GM19452 (cell line): ENCODE measurements at regions not wholly inside any gene's neighbourhood (a gene's known extent, or its start where the extent isn't known, plus 50 kb on each side); places are given as distances from the start of the nearest gene placed in this dataset.
"Not testable (repeated sequence)": the region's sequence is repeated elsewhere in the genome, so short reads cannot be mapped to it uniquely, and the experiment has no call there.

Experiments
- ATAC-seq: cut with Tn5 transposase; IDR thresholded peaks from one replicate; pipeline ENCODE4 v1.9.1; 2021; ENCODE audit not compliant: unreplicated experiment

- ATAC-seq: no peak
Measured at GRCh38 chr7:10723832-10724231, 249.8 kb upstream of the PHF14 start.

DNA sequence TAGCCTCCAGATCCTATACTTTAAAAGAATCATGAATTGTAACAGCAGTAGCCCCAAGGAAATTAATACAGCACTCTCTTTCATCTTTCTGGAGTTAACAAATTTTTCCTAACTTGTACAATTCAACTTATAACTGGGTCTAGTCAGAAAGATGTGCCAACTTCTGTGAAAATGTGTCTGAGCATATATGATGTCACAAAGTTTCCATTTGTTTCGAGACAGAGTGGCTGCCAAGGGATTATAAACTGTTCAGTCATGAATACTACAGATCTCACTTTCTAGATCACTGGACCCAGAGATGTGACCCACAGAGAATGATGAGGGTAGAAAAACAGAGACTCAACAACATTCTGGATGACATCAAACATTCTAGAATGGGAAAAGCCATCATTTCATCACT is 249.2 kb upstream of the PHF14 start:
- ATAC-seq: no peak

DNA sequence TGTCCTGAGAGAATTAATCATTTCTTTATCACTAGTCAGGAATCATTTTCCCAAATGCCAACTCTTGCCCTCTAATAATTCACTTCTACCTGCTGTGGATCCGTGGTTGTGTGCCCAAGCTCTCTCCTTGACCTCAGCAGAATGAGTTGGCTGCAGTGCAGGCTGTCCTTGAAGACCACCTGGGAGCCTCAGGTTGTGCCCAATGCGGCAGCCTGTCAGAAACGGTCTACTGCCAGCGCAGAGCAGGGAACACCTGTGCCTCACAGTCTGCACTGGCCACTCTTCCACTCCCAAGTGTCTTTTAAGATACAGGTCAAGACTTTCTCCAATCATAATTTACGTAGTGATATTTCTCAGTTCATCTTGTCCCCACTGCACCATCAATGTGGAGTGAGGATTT is 246.0 kb upstream of the PHF14 start:
- ATAC-seq: no peak

DNA sequence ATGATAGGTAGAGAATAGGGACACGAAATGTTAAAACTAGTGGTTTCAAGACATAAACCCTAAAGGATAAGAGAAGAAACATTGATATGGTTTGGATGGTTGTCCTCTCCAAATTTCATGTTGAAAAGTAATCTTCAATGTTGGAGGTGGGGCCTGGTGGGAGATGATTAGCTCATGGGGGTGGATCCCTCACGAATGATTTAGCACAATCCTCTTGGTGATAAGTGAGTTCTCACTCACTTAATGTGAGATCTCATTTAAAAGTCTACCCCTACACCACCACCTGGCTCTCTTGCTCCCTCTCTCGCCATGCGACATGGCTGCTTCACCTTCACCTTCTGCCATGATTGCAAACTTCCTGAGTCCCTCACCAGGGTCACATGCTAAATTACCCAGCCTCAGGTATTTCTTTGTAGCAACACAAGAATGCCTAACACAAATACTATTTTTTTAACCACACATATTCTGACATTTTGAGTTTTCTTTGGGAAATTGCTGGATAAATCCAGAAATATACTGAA is 242.4 kb upstream of the PHF14 start:
- ATAC-seq: no peak

DNA sequence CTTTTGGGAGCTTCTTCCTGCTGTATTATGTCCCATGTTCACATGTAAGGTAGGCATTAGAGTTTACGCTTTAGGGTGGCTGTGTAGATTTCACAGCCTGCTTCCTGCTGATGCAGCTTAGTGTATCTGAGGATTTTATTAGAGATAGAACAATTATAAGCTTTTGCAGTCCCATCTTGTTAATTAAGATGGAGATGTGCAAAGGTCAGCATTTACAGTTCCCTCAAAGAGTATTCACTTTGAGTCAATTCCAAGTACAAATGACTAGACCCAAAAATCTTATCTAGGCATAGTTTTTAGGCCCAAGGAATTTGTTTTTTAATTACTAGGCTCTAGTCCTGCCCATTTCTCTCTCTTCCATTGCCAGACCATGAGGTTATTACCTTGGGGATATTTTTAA is 239.9 kb upstream of the PHF14 start:
- ATAC-seq: no peak

- ATAC-seq: no peak
Measured at GRCh38 chr7:10734595-10734994, 239.1 kb upstream of the PHF14 start.

DNA sequence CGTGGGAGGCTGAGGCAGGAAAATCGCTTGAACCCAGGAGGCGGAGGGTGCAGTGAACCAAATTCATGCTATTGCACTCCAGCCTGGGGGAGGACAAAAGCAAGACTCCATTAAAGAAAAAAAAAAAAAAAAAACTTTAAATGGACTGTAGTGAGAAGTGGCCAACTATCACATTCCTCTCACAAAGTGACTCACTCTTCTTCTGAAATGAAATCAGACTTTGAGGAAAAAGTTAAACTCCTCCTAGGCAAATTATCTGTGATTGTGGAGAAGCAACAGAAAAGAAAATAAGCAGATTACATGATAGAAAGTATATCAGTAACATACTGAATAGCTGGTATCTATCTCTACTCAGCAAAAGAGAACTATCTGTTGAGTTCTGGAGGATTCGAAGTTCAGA is 234.3 kb upstream of the PHF14 start:
- no peak for ATAC-seq

GRCh38 chr7:10740805-10741204 is 232.9 kb upstream of the PHF14 start:
- no peak for ATAC-seq

DNA sequence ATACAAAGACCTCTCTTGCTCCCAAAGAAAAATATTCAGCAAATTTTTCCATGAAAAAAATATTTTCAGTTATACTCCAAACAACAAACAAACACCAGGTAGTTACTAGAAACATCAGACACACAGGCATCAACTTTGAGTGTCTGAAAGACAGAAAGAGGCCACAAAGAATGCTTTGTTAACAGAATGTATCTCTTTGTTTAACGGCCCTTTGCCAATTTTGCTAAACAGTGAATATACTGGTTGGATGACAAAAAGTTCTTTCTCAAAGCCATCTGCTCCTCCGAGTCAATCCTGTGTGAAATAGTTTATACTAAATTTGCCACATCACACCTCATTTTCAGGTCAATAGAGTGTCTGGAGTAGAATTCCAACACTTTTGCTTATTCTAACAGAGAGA is 216.7 kb upstream of the PHF14 start:
- no peak for ATAC-seq

DNA sequence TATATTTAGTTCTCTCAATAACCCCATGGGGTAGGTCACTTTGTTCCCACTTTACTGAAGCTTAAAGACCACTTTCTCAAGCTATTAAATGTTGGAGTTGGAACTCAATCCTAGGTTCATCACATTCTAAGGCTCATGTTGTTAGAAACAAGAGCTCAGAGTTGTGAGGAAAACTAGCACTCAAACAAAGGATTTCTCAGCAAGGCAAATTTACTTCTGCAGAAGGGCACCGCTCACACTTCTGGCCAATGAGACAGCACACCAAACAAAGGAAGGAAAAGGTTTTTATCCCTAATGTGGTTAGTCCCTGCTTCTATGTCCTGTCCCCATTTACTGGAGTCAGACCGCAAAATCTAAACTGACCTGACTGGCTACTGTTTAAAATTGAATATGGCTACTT is 214.6 kb upstream of the PHF14 start:
- no peak for ATAC-seq

DNA sequence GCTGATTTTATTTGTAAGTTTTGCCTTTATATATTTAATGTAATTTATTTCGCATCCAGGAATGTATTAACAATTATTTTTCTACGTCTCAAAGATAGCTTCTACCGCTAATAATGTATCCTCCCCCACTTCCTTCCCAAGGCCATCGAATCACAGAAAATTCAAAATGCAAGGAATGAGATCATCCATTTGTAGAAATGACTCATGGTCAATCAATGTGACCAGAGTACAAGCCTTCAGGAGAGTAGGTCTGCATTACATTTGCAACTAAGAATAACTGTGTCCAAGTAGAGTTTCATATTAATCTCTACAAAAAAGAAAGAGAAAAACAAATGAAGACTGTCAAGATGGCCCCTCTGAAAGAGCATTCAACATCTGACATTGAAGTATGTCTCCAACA is 205.9 kb upstream of the PHF14 start:
- ATAC-seq: no peak

DNA sequence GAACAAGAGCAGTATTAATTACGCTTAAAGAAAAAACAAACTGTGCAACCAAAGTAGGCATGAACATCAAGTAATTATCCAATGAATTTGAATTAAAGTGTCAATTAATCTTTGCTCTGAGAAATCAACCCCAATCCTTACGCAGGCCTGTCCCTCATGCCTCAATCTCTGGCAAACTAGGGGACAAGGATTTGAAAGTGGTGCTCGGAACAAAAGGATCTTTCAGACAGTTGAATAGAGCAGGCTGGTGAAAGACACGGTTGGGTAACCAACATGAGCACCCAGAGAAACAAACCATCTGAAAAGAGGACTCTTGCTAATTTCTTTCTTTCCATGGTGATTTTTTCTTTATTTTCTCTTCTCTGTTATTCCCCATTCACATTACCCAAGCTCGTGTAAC is 203.5 kb upstream of the PHF14 start:
- no peak for ATAC-seq

DNA sequence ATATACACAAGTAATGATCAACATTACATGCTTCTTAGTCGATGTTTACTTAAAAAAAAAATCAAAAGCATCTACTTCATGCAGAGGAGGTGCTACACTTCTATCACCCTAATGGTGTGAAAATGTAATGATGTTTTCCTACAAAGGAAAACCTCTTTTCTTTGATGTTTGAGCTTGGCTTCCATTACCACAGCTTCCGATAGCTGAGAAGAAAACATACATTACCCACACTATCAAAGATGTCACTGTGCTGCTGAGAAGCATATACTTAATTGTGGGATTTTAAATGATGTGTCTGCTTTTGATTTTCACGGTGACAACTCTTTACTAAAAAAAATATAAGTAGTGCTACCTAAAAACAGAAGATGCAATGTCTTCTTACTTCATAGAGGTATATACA is 200.2 kb upstream of the PHF14 start:
- ATAC-seq: no peak

DNA sequence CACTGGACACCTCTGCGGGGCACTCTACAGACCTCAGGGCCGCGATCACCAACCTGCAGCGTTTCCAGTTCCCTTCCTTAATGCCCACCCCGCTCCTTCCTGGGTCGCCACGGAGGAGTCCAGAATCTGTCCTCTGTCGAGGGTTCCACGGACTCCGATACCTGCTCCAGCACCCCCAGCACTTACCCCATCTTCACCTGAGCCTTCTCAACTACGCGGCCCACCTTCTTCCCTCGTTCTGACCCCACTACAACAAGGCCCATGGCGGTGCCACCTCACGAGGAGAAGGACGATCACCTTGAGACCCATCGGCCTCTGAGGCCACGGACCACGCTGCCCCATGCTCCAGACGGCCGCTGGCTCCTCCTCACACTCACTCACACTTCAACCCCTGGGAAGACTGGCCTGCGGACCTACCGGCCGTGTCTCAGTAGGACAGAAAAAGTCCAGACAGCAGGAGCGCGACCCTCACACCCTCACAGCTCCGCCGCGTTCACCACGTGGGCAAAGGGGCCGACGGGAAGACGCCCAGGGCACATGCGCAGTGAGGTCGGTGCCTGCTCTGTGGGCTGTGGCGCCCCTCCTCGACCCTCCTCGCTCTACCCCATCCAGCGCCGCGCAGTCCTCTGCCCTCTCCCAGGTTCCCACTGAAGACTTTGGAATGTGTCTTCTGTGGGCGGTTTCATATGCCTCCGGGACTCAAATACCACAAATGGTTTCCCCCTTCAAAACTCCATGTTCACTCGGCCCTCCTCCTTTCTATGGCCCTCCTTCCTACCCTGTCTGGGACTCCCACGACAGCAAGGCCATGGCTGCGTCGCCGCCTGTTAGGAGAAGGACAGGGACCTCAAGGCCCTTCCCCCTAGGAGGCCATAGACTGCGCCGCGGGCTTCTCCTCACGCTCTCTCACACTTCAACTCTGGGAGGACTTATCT is 193.9 kb upstream of the PHF14 start:
- no peak for ATAC-seq

DNA sequence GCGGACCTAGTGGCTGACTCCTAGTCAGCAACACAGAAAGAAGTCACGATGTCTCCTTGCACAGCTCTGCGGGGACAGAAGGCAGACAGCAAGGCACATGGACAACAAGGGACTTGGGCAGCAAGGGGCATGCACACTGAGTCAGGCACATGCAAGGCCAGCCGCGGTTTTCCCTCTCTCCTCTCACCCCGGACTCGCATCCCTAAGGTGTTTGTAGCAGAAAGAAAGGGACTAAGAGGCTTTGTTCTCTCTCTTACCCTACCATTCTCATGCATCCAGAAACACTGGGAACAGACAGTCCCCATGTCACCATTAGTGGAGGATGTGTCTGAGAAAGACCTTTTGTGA is 193.3 kb upstream of the PHF14 start:
- ATAC-seq: no peak

DNA sequence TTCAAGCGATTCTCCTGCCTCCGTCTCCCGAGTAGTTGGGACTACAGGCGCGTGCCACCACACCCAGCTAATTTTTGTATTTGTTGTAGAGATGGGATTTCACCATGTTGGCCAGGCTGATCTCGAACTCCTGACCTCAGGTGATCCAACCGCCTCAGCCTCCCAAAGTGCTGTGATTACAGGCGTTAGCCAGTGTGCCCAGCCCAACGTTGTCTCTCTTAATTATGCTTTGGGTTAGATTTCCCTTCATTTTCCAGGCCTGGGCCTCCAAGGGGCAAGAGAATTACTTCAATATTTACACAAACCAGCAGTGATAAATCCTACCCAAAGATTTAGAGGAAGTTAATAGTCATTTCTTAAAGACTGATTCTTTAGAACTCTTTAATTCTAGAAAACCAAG is 186.7 kb upstream of the PHF14 start:
- not testable (repeated sequence) for ATAC-seq

DNA sequence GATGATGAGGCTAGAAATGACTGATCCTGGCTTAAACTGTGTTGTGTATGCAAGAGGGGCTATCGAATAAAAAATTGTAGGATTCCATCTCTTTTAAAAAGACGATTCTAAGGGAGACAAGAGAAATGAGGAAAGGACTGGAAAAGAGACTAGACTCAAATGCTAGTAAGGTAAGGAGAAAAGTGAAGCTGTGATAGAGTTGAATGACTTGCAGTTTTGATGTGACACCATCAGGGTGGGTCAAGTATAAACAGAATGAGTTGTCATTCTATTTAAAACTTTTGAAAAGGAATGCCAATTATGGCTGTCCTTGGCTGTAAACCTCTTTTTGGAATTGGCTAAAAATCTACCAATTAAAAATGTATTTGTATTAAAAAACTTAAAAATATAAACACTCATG is 184.5 kb upstream of the PHF14 start:
- ATAC-seq: no peak

GRCh38 chr7:10790910-10791309 is 182.8 kb upstream of the PHF14 start:
- no peak for ATAC-seq

GRCh38 chr7:10793995-10794775 is 179.5 kb upstream of the PHF14 start:
- no peak for ATAC-seq

- ATAC-seq: no peak
Measured at GRCh38 chr7:10797157-10797556, 176.5 kb upstream of the PHF14 start.

DNA sequence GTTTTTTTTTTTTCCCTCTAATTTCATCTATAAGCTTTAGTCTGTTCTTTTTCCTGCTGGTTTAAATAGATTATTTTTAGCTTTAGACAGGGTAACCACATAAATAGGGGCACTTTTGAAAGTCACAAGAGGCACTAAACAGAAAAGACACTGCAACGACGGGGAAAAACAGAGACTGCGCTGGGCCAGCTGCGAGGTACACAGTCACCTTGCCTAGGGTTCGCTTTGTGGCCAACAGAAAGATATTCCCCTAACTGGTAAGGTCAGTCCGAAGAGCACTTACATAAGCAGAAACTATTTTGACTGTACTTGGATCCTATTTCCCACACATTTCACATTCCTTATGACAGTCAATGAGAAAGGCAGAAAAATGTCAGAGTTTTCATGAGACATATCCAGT is 175.6 kb upstream of the PHF14 start:
- ATAC-seq: no peak

GRCh38 chr7:10799475-10799874 is 174.2 kb upstream of the PHF14 start:
- ATAC-seq: no peak
